Tibial artery (tissue), 4 donors: ENCODE measurements at regions not wholly inside any gene's neighbourhood (a gene's known extent, or its start where the extent isn't known, plus 50 kb on each side); places are given as distances from the start of the nearest gene placed in this dataset.

Source experiments
- DNase-seq, 2 donors: peaks; one replicate each; pipeline ENCODE4 v3.0.0-alpha.2; 2019
- H3K27ac ChIP-seq, 2 donors: fragments of 200-600 bp; sonication (generic) in 1 of 2; 1 replicate in 1 of 2; 2 replicates in 1 of 2; pipeline ENCODE4 v1.5.1; 2018 to 2019; ENCODE audit warnings: mild to moderate bottlenecking in 1 of 2
- H3K27me3 ChIP-seq, 2 donors: fragments of 200-600 bp; sonication (generic) in 1 of 2; one replicate each; pipeline versions ENCODE4 v1.5.1 to v1.6.0; 2016 to 2019
- H3K36me3 ChIP-seq, 3 donors: fragments of 200-600 bp; sonication (generic) in 2 of 3; one replicate each; pipeline ENCODE4 v1.5.1; 2016 to 2019; ENCODE audit warnings: mild to moderate bottlenecking in 2 of 3
- H3K4me1 ChIP-seq, 4 donors: fragments of 200-600 bp; sonication (generic) in 2 of 4; 1 replicate in 3 of 4; 2 replicates in 1 of 4; pipeline ENCODE4 v1.5.1; 2016 to 2019
- H3K4me3 ChIP-seq, 2 donors: fragments of 200-600 bp; sonication (generic) in 1 of 2; 1 replicate in 1 of 2; 2 replicates in 1 of 2; pipeline ENCODE4 v1.5.1; 2018 to 2019; ENCODE audit warnings: mild to moderate bottlenecking in 2 of 2
- H3K9me3 ChIP-seq, 3 donors: fragments of 200-600 bp; sonication (generic) in 1 of 3; one replicate each; pipeline ENCODE4 v1.5.1; 2016 to 2019
- intact Hi-C: fragments of 100-400 bp; cut with DNase I; formaldehyde crosslinking; loops from one replicate; pipeline ENCODE4 v1.15.0; 2023; ENCODE audit warnings: low total_unique reads
- TF ChIP-seq, protein P1 (sequence below), 2 experiments: fragments of 200-600 bp in 1 of 2; fragments of 450-650 bp in 1 of 2; IDR thresholded peaks; one replicate each; pipeline ENCODE4 v1.5.1; 2017 to 2019; ENCODE audit warnings: antibody characterized with exemption in 2 of 2, mild to moderate bottlenecking in 1 of 2, moderate library complexity in 1 of 2

GRCh38 chr4:181784881-181785280 is 458.3 kb upstream of the TENM3 start:
- Histone ChIP-seq H3K27me3 (no peaks in the 10 kb centered on the region), H3K27ac (no peak overlapping the region), H3K9me3 (peaks cover 0 to 6% (median 0%) of the 10 kb centered on the region in 3 donors), H3K36me3 (no peaks in the 10 kb centered on the region), H3K4me1 (no peaks in the 10 kb centered on the region), H3K4me3 (no peak overlapping the region)
- intact Hi-C loops: no loop called here
- DNase-seq: no peak
- TF ChIP-seq, protein P1, sequence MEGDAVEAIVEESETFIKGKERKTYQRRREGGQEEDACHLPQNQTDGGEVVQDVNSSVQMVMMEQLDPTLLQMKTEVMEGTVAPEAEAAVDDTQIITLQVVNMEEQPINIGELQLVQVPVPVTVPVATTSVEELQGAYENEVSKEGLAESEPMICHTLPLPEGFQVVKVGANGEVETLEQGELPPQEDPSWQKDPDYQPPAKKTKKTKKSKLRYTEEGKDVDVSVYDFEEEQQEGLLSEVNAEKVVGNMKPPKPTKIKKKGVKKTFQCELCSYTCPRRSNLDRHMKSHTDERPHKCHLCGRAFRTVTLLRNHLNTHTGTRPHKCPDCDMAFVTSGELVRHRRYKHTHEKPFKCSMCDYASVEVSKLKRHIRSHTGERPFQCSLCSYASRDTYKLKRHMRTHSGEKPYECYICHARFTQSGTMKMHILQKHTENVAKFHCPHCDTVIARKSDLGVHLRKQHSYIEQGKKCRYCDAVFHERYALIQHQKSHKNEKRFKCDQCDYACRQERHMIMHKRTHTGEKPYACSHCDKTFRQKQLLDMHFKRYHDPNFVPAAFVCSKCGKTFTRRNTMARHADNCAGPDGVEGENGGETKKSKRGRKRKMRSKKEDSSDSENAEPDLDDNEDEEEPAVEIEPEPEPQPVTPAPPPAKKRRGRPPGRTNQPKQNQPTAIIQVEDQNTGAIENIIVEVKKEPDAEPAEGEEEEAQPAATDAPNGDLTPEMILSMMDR (IDR thresholded peaks at IDR 0.05): no peak

DNA sequence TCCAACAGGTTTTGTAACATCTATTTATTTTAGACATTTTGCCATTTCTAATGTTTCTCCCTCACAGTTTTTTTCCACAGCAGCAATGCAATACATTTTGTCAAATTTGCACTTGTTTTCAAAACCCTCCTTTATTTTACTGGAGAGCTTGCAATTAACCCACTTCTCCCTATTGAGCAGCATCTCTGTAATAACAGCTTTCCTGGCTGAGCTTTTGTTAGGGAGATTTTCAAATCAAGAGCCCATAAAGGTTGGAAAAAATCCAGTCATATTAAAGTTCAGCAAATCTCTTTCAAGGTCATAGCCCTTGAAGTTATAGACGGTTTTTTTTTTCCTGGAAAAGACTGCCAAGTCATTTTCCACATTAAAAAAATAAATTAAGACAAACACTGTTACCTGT is 450.6 kb upstream of the TENM3 start:
- intact Hi-C loops: no loop called here
- Histone ChIP-seq H3K36me3 (no peaks in the 10 kb centered on the region), H3K4me1 (no peaks in the 10 kb centered on the region), H3K27ac (no peak overlapping the region), H3K4me3 (no peak overlapping the region), H3K27me3 (no peaks in the 10 kb centered on the region), H3K9me3 (peaks cover 0 to 10% (median 0%) of the 10 kb centered on the region in 3 donors)
- DNase-seq: no peak
- TF ChIP-seq, protein P1 (IDR thresholded peaks at IDR 0.05): no peak

DNA sequence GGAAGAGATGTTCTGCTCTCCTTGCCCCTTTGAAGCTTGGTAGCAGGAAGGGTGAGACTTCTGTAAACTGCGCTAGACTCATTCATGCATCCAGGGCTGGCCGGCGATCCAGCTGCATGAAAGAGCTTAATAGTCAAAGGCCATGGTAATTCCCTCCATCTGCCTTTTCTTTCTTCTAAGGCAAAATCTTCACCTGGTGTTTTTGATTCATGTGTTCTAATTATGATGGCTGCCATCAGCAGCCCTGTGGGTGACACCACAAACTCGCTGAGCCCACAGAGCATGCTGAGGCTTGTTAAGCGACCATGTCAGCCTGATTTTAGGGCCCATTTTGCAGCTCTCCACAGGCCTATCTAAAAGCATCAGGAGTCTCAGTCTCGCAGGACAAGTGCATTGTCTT is 450.1 kb upstream of the TENM3 start:
- intact Hi-C loops: no loop called here

DNA sequence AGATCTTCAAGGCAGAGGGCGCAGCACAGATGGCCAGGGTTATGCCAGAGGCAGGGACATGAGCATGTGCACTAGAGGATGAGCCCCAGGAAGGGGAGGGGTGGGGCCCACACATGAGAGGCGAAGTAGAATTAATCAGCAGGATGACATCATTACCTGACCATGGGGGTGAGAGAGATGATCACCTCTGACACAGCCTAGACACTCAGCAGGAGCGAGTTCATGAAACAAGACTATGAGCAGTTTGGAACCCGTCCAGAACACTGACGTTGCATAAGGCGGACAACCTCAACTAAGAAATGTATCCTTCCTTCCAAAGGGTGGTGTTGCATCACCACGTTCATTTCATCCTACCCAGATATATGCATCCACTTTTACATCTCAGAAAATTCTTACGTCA is 446.7 kb upstream of the TENM3 start:
- Histone ChIP-seq H3K4me1 (no peaks in the 10 kb centered on the region), H3K27ac (no peak overlapping the region), H3K36me3 (no peaks in the 10 kb centered on the region), H3K9me3 (peaks cover 0 to 10% (median 0%) of the 10 kb centered on the region in 3 donors), H3K27me3 (no peaks in the 10 kb centered on the region), H3K4me3 (no peak overlapping the region)
- intact Hi-C loops: no loop called here
- TF ChIP-seq, protein P1 (IDR thresholded peaks at IDR 0.05): no peak
- DNase-seq: no peak

More for the DNA sequence above, 450.1 kb upstream of the TENM3 start:
- peaks cover 0 to 10% (median 0%) of the 10 kb centered on the region in 3 donors for H3K9me3 ChIP-seq
- H3K4me3 ChIP-seq: no peak overlapping the region
- no peaks in the 10 kb centered on the region for H3K27me3 ChIP-seq
- H3K36me3 ChIP-seq: no peaks in the 10 kb centered on the region
- DNase-seq: no peak
- TF ChIP-seq, protein P1 (IDR thresholded peaks at IDR 0.05): no peak
- H3K4me1 ChIP-seq: no peaks in the 10 kb centered on the region
- no peak overlapping the region for H3K27ac ChIP-seq

DNA sequence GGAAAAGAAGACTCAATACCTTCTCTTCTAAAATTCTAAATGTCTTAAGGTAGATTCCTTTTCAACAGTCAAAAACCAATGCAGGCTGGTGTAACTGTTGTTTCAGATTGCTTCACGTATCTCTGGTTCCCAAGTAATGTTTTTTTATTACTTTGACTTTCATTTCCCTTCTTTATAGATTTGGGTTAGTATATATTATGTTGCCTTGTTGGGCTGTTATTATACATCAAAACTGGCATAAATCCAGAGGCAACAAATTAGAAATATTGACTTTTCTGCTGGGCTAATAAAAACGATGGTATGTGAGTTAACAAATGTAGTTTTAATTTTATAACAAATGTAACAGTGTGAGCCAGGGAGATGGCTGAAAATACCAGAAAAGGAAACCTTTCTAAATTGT is 444.7 kb upstream of the TENM3 start:
- H3K4me3 ChIP-seq: no peak overlapping the region
- DNase-seq: no peak
- H3K9me3 ChIP-seq: peaks cover 0 to 10% (median 0%) of the 10 kb centered on the region in 3 donors
- no peaks in the 10 kb centered on the region for H3K4me1 ChIP-seq
- intact Hi-C loops: no loop called here
- H3K36me3 ChIP-seq: no peaks in the 10 kb centered on the region
- TF ChIP-seq, protein P1 (IDR thresholded peaks at IDR 0.05): no peak
- no peak overlapping the region for H3K27ac ChIP-seq
- no peaks in the 10 kb centered on the region for H3K27me3 ChIP-seq

- Histone ChIP-seq H3K27me3 (no peaks in the 10 kb centered on the region), H3K9me3 (peaks cover 0 to 10% (median 0%) of the 10 kb centered on the region in 3 donors), H3K4me1 (no peaks in the 10 kb centered on the region), H3K27ac (no peak overlapping the region), H3K36me3 (no peaks in the 10 kb centered on the region), H3K4me3 (no peak overlapping the region)
- TF ChIP-seq, protein P1 (IDR thresholded peaks at IDR 0.05): no peak
- intact Hi-C loops: no loop called here
- no peak for DNase-seq
These were observed 443.6 kb upstream of the TENM3 start for GRCh38 chr4:181799561-181800069.
